NB4 (cell line): ENCODE measurements at regions not wholly inside any gene's neighbourhood (a gene's known extent, or its start where the extent isn't known, plus 50 kb on each side); places are given as distances from the start of the nearest gene placed in this dataset.

Experiments
- CTCF ChIP-seq: IDR thresholded peaks from one replicate; pipeline ENCODE4 v1.5.1; 2012; ENCODE audit warnings: low read depth, low read length
- MYC ChIP-seq: IDR thresholded peaks from 2 replicates; pipeline ENCODE4 v1.6.1; 2011; ENCODE audit warnings: low read depth, low read length
- POLR2A ChIP-seq: IDR thresholded peaks from 2 replicates; pipeline ENCODE4 v1.6.1; 2011; ENCODE audit warnings: mild to moderate bottlenecking; ENCODE audit not compliant: insufficient read length; ENCODE audit errors: extremely low read depth
- TF ChIP-seq, protein P1 (sequence below): IDR thresholded peaks from 2 replicates; pipeline ENCODE4 v1.6.1; 2011; ENCODE audit warnings: low read depth, low read length

DNA sequence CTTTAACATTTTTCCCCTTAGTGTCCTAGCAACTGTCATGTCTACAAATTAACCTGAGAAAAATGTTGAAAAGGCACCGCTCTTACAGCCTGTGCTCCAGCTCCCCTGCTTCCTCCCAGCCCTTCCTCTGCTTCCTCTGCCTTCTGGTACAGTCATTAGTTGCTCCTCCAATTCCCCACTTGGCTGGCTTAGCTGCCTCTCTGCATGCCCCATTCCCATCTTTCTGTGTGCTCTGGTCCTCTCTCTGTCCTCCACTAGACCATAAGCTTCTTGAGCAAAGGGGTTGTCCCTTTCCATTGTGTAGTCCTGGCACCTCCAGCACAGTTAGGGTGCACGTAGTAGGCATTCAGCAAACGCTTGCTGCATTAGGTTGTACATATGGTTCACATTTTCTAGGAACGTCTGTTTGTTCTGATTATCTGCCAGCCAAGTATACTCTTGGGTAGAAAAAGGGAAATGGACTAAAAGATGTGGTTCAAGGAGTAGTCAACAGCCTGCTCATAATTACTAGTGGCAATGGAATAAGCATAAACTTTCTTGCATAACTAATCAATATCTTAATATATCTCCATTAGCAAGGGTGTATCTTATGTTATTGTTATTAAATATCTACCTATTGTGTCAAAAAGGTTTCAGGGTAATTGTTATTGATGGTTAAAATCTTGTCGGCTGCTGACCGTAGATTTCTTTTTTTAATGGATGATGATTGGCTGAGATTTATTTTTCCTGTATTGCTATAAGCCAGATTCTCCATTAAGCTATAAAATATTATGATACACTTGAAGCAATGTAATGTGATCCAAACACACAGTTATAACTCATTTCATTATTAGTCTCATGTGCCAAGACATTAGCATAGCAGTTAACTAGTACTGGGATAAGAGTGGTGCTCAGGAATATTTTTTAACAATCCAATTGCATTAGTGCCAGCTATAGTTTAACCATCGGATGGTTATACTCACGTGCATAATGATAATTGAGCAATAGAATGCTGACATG is 340.1 kb downstream of the SLC4A3 start:
- TF ChIP-seq POLR2A (no peak), CTCF (no peak), MYC (no peak)
- TF ChIP-seq, protein P1, sequence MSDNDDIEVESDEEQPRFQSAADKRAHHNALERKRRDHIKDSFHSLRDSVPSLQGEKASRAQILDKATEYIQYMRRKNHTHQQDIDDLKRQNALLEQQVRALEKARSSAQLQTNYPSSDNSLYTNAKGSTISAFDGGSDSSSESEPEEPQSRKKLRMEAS, result no peak
